GM19025 (cell line): ENCODE measurements at regions not wholly inside any gene's neighbourhood (a gene's known extent, or its start where the extent isn't known, plus 50 kb on each side); places are given as distances from the start of the nearest gene placed in this dataset.

Experiments used
- ATAC-seq: cut with Tn5 transposase; IDR thresholded peaks from one replicate; pipeline ENCODE4 v1.9.1; 2021; ENCODE audit warnings: mild to moderate bottlenecking, low read depth, moderate library complexity; ENCODE audit not compliant: unreplicated experiment

DNA sequence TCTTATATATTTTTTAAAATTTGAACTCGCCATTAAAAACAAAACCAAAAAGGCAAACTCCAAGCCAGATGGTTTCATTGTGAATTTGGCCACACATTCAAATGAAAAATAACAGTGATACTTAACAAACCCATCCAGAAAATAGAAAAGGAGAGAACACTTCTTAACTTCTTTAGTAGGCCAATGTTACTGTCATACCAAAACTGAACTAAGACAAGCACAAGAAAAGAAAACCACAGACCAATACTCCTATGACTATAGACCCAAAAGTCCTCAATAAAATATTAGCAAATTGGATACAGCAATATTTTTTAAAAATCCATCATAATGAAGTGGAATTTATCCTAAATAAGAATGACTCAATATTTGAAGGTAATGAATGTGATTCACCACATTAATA, 73.5 kb upstream of the ALDH1A3 start:
- no peak for ATAC-seq

DNA sequence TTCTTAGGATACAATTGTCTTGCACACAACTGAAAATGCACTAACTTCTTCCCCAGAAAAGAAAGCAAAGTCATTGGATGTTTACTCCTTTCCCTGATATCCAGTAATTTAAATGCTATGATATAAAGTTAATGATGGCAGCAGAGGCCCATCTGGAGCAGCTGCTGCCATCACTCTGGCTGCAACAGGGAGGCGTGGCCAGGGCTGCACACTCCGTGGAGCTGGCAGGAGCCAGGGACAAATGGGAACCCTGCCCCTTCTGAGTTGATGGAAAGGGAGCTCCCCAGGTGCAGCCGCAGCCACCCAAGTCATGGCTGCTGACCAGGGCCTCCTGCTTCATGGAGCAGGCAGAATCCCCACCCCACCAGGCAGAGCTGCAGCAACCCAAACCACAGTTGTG, 72.6 kb upstream of the ALDH1A3 start:
- no peak for ATAC-seq

DNA sequence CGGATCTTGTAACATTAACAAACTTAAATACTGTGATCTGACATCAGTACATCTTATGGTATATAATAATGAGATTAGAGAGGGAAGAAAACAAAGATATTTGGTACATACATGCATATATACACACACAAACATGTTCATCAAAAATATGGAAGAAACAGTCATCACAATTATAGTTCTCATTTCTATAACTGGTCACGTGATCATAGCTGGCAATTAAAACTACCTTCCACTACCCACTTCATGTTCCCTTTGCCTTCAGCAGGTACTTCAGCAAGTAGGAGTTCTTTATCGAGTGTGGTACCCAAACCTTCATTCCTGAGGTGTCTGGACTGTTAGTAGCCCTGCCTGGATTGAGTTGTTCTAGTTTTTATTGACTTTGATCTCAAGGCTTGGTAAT, 70.9 kb upstream of the ALDH1A3 start:
- ATAC-seq: no peak

DNA sequence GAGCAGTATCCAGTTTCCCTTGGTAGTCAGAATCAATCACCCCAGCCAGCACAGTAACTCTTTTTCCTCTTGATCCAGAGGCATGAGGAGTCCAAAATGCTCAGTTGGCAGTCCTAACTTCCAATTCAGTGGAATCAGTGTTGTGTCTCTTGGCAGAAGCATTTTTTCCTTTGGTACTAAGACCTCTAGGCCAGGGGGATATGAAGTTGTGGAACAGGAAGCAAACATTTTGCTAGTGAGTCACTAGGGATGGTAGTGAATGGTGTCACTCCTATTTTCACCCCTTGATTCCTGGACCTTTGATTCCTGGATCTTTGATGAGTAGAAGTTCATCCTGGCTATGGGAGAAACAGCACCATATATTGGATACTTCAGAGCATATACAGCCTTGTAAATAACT, 70.5 kb upstream of the ALDH1A3 start:
- ATAC-seq: no peak

DNA sequence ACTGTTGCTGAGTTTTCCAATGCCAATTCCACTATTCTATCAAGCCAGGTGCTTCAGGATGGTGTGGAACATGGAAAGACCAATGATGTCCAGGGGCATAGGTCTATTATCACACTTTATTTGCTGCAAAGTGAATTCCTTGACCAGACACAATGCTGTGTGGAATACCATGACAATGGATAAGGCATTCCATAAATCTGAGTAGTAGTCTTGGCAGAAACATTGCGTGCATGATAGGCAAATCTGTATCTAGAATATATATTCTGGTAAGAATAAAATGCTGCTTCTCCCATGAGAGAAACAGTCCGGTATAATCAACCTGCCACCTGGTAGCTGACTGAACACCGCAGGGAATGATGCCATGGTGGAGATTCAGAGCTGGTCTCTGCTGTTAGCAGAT, 70.0 kb upstream of the ALDH1A3 start:
- ATAC-seq: no peak

DNA sequence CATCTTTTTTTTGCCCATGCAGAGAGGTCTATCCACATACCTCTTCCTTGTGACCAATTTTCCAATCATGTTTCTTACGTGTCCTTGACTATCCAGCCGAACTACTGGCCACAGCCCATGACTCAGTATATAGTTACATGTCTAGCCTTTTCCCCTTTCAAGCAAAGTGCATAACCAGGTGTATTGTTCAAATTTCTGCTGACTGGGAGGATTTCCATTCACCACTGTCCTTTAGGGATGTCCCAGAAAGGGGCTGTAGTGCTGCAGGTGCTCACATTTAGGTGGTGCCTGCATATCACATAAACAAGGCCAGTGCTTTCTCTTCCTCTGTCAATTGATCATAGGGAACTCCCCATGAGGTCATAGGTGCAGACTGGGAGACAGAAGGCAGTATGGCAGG, 69.4 kb upstream of the ALDH1A3 start:
- ATAC-seq: no peak

DNA sequence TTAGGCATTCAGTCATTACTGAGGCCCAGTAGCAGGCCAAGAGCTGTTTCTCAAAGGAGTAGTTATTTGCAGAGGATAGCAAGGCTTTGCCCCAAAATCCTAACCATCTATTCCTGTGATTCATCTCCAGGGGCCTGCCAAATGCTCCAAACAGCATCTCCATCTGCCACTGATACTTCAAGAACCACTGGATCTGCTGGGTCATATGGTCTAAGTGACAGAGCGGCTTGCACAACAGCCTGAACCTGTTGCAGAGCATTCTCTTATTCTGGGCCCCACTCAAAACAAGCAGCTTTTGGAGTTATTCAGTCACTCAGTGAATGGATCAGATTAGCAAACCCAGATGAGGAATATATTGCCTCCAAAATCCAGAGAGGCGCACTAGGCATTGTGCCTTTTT, 68.8 kb upstream of the ALDH1A3 start:
- ATAC-seq: no peak

DNA sequence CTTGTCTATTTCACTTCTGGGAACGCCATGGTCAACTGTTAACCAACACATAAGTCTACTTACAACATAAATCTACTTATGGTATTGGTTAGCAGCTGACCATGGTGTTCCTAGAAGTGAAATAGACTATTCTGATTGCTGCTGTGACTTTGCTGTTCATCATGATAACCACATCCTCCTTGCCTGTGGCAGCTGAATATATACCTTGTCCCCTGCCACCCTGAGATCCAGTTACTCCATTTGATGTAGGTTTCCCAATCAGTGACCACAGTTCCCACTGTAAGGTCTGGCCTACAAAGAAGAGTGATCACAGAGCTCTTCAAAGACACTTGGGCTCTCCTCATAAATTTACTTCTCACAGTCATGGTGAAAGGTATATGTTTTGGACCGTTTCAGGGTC, 66.8 kb upstream of the ALDH1A3 start:
- ATAC-seq: no peak

DNA sequence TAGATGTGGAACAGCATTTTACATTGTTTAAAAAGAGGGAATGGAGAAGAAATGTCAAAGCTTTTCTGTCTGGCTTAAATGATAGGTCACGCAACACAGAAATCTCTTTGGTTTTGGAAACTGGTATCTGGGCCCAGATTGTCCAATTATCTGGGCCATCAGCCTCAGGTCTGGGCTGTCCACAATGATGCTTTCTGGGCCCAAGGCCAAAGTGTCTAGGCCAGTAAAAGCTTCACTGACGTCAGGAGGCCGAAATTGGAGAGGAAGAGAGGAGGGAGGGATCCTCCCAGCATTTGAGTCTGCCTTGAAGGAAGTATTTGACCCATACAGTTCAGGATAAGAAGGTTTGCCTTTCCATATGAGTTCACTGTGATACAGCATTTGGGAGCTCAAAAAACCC, 60.7 kb upstream of the ALDH1A3 start:
- ATAC-seq: no peak

DNA sequence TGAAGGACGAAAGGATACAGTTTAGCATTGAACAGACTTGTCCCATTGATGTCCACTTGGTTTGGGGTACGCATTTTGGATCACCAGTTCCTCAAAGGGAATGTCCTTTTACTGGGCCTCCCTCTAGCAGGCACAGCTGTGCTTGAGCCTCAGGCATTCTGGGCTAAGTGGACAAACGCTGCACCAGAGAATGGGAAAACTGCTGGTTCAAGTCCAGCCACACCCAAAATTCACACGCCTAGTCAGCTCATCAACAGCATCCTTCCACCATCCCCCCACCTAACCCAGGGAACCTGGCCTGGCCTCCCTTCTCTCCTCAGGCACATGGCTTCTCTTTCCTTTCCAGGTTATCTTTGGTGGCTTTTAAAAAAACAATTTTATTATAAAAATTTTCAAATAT, 59.1 kb upstream of the ALDH1A3 start:
- no peak for ATAC-seq

DNA sequence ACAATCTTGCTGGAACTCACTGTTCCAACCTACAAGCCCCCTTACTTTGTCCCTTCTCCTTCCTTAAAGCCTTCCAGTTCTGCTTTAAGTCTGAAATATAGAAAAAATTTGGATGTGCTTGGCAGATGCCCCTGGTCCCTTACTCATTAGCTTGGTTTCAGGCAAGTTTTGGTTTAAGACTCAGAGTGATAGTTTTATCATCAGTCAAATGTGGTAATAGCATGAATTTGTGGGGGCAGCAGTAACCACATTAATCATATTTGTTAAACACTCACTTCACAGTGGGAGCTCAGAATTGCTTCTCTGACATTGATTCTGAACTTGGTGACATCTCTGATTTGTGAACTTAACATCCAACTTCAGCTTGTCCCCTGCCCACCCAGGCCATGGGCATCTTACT, 58.3 kb upstream of the ALDH1A3 start:
- no peak for ATAC-seq

DNA sequence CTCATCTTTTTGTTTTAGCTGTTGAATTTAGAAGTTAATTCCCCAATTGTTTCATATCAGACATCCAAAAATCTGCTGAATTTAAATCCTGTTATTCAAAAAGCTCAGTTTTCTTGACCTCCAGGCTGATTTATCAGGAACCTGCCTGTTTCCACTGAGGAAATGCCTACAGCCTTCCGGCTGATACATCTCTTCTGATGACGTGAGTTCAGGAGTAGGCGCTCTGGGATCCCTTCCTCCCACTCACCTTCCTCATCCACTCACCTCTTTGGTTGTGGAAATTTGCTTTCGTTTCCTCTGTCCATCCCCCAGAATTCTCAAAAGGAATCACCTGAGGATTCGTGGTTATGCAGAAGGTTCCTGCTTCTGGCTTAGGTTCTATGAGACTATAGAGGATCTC, 55.4 kb upstream of the ALDH1A3 start:
- no peak for ATAC-seq

DNA sequence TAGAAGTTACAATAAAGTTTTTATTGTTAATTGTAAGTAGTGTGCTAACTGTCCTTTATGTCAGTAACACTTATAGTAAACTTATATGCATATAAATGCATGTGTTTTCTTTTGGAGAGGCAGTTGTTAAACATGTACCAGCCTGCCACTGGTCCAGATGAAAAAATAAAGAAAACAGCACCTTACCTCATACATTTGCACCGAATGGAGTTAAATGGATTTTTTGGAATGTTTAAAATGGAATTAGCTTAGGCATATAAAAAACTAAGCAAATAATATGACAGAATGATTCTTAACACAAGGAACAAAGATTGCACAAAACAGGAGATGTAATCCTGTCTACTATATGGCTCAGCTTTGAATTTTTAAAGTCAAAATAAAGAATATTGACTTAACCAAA, 50.2 kb upstream of the ALDH1A3 start:
- ATAC-seq: no peak
